ENCODE measurements at regions not wholly inside any gene's neighbourhood (a gene's known extent, or its start where the extent isn't known, plus 50 kb on each side); places are given as distances from the start of the nearest gene placed in this dataset.
"Not testable (repeated sequence)": the region's sequence is repeated elsewhere in the genome, so short reads cannot be mapped to it uniquely, and the experiment has no call there.

DNA sequence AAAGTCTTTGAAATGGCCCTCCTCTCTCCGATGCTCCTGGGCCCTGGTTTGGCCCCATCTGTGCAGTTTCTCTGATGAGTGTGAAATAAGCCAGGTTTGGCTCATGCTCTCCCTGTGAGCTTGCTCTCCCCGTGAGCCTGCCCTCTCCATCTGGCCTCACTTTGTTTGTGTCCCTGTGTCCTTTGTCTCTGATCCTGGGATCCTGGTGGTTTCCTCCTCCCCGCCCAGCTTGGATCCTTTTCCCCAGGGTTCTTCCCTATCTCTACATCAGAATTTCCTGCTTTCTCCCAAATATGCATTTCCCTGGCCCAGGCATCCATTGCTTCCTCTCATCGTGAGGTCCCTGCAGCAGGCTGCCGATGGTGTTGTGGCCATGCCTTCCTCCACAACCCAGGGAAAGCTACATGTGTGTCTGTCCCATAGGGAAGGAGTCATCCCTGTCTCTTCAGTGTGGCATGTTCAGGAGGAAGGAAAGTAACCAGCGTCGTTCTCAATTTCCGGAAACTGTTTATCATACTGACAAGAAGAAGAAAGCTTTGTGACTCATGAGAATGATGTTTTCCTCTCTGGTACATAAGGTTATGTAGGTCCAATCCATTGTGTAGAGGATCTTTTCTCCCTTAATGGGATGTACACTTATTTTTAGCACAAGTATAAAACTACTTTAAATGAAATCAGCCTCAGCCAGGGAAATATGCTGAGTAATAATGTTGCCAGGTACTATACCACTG is 956.6 kb downstream of the SPATA31A6 start:
- TF ChIP-seq, protein P1, sequence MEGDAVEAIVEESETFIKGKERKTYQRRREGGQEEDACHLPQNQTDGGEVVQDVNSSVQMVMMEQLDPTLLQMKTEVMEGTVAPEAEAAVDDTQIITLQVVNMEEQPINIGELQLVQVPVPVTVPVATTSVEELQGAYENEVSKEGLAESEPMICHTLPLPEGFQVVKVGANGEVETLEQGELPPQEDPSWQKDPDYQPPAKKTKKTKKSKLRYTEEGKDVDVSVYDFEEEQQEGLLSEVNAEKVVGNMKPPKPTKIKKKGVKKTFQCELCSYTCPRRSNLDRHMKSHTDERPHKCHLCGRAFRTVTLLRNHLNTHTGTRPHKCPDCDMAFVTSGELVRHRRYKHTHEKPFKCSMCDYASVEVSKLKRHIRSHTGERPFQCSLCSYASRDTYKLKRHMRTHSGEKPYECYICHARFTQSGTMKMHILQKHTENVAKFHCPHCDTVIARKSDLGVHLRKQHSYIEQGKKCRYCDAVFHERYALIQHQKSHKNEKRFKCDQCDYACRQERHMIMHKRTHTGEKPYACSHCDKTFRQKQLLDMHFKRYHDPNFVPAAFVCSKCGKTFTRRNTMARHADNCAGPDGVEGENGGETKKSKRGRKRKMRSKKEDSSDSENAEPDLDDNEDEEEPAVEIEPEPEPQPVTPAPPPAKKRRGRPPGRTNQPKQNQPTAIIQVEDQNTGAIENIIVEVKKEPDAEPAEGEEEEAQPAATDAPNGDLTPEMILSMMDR (IDR thresholded peaks at IDR 0.05), result not testable (repeated sequence)
- not testable (repeated sequence) for TF ChIP-seq MAZ (IDR thresholded peaks at IDR 0.05; ENCODE audit: borderline replicate concordance, low read depth, low read length); CEBPB (IDR thresholded peaks at IDR 0.05); EHF (CRISPR knock-in tag; IDR thresholded peaks at IDR 0.05); POLR2A (IDR thresholded peaks at IDR 0.05; ENCODE audit: low read length); NR3C1 (IDR thresholded peaks at IDR 0.05); REST (IDR thresholded peaks at IDR 0.05); RAD21 (conservative IDR thresholded peaks at IDR 0.05 in 1 of 2, IDR thresholded peaks at IDR 0.05 in 1 of 2); MAFK (IDR thresholded peaks at IDR 0.05; ENCODE audit: partially characterized antibody)
- TF ChIP-seq, protein P2, sequence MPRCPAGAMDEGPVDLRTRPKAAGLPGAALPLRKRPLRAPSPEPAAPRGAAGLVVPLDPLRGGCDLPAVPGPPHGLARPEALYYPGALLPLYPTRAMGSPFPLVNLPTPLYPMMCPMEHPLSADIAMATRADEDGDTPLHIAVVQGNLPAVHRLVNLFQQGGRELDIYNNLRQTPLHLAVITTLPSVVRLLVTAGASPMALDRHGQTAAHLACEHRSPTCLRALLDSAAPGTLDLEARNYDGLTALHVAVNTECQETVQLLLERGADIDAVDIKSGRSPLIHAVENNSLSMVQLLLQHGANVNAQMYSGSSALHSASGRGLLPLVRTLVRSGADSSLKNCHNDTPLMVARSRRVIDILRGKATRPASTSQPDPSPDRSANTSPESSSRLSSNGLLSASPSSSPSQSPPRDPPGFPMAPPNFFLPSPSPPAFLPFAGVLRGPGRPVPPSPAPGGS (IDR thresholded peaks at IDR 0.05), result not testable (repeated sequence)
- TF ChIP-seq, protein P3, sequence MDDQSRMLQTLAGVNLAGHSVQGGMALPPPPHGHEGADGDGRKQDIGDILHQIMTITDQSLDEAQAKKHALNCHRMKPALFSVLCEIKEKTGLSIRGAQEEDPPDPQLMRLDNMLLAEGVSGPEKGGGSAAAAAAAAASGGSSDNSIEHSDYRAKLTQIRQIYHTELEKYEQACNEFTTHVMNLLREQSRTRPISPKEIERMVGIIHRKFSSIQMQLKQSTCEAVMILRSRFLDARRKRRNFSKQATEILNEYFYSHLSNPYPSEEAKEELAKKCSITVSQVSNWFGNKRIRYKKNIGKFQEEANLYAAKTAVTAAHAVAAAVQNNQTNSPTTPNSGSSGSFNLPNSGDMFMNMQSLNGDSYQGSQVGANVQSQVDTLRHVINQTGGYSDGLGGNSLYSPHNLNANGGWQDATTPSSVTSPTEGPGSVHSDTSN (IDR thresholded peaks at IDR 0.05), result not testable (repeated sequence)
